ENCODE measurements at regions not wholly inside any gene's neighbourhood (a gene's known extent, or its start where the extent isn't known, plus 50 kb on each side); places are given as distances from the start of the nearest gene placed in this dataset.

DNA sequence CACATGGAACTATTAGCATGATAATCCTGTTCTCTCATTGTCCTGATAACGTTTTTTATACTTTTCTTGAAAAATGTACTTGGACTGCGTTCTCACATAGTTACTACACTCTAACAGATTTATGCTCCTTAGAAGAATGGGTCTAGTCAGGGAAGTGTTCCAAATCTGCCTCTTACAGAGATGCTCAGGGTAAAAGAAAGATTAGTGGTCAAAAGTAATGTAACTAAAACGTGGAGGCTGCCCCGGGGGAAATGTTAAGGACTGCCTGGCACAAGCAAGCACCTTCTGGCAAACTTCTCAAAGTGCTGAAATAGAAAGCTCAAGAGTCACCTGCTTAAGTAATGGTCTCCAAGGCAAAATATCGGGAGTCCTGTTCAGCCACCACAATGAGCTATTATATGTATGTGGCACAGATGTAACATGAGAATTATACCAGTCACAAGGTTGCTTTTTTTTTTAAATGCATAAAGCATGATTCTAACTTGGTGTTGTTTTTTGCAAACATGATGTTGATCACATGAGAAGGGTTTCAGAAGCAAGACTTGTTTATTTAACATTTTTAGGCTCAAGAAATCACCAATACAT lies 244.5 kb upstream of the JARID2 start (continued):
- TF ChIP-seq REST (IDR thresholded peaks at IDR 0.05; ENCODE audit: low read depth) (no peak), ELF1 (IDR thresholded peaks at IDR 0.05; ENCODE audit: borderline replicate concordance, low read depth) (no peak)

DNA sequence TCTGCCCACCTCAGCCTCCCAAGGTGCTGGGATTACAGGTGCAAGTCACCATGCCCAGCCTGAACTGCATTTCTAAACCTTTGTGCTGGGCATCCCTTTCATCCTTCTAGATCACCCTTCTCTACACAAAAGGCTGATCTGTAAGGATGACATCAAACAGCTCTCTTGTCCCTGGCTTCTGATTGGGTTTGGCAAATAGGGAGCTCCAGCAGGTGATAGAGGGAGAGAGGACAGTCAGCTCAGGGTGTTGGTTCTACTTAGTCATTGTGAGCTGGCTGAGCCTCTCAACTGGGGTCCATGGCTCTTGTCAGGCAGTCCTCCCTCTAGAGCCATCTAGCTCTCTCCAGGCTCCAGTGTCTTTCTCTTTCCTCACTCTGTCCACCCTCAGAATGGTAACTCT lies 237.6 kb upstream of the JARID2 start:
- H3K9me2 ChIP-seq (ENCODE audit: insufficient read depth): no peaks in the 10 kb centered on the region
- no peaks in the 10 kb centered on the region for H3K36me3 ChIP-seq (ENCODE audit: control insufficient read depth in 1 of 2, insufficient read depth in 2 of 2, low read length in 2 of 2)
- no peaks in the 10 kb centered on the region for H3K79me2 ChIP-seq (ENCODE audit: insufficient read depth, low read length)
- CTCF ChIA-PET: no interaction called here
- no peak overlapping the region for H3K4me2 ChIP-seq (ENCODE audit: low read length)
- no peak overlapping the region for H3K9ac ChIP-seq (ENCODE audit: low read length)
- no peak overlapping the region for H3K4me3 ChIP-seq (replicated peaks in 1 of 2; ENCODE audit: low read depth in 1 of 2, low read length in 2 of 2)
- no peaks in the 10 kb centered on the region for H3K4me1 ChIP-seq (ENCODE audit: control insufficient read depth in 1 of 2, insufficient read depth in 2 of 2, low read length in 2 of 2)
- BruUV-seq (replicated peaks): no TSS peak
- H3K27ac ChIP-seq (ENCODE audit: low read depth, low read length): no peak overlapping the region
- no peak for ATAC-seq
- no peaks in the 10 kb centered on the region for H3K9me3 ChIP-seq (ENCODE audit: control insufficient read depth in 1 of 2, insufficient read depth in 1 of 2, low read depth in 1 of 2, low read length in 2 of 2)
- RAD21 ChIA-PET (ENCODE audit: low non-redundant PET in 1 of 2, low total read pairs in 2 of 2, uncharacterized antibody in 2 of 2, unreplicated experiment in 2 of 2): no interaction called here
- POLR2A ChIA-PET: no interaction called here
- DNase-seq (ENCODE audit: low read depth, low spot score): no peak
- H4K20me1 ChIP-seq (ENCODE audit: insufficient read depth): no peaks in the 10 kb centered on the region
- no peak overlapping the region for H2AFZ ChIP-seq (ENCODE audit: low read depth, low read length, poor library complexity, severe bottlenecking)
- intact Hi-C loops (cut with micrococcal nuclease): no loop called here
- no peaks in the 10 kb centered on the region for H3K27me3 ChIP-seq (ENCODE audit: insufficient read depth, low read length)
- TF ChIP-seq, protein P1, sequence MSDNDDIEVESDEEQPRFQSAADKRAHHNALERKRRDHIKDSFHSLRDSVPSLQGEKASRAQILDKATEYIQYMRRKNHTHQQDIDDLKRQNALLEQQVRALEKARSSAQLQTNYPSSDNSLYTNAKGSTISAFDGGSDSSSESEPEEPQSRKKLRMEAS (IDR thresholded peaks at IDR 0.05): no peak
- TF ChIP-seq REST (IDR thresholded peaks at IDR 0.05; ENCODE audit: low read depth) (no peak), CBX3 (IDR thresholded peaks at IDR 0.05; ENCODE audit: low read depth) (no peak), FOSL1 (IDR thresholded peaks at IDR 0.05; ENCODE audit: low read depth) (no peak), SP1 (IDR thresholded peaks at IDR 0.05; ENCODE audit: low read depth) (no peak), SIN3A (IDR thresholded peaks at IDR 0.05; ENCODE audit: low read depth) (no peak), ATF3 (IDR thresholded peaks at IDR 0.05) (no peak), CEBPB (IDR thresholded peaks at IDR 0.05; ENCODE audit: low read depth) (no peak), EZH2phosphoT487 (IDR thresholded peaks at IDR 0.05; ENCODE audit: borderline replicate concordance) (no peak), POLR2A (IDR thresholded peaks at IDR 0.05; ENCODE audit: borderline replicate concordance, extremely low read depth, insufficient read depth, insufficient read length) (no peak), POLR2AphosphoS5 (IDR thresholded peaks at IDR 0.05; ENCODE audit: low read depth, low read length) (no peak)
- TF ChIP-seq, protein P2, sequence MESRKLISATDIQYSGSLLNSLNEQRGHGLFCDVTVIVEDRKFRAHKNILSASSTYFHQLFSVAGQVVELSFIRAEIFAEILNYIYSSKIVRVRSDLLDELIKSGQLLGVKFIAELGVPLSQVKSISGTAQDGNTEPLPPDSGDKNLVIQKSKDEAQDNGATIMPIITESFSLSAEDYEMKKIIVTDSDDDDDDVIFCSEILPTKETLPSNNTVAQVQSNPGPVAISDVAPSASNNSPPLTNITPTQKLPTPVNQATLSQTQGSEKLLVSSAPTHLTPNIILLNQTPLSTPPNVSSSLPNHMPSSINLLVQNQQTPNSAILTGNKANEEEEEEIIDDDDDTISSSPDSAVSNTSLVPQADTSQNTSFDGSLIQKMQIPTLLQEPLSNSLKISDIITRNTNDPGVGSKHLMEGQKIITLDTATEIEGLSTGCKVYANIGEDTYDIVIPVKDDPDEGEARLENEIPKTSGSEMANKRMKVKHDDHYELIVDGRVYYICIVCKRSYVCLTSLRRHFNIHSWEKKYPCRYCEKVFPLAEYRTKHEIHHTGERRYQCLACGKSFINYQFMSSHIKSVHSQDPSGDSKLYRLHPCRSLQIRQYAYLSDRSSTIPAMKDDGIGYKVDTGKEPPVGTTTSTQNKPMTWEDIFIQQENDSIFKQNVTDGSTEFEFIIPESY (IDR thresholded peaks at IDR 0.05; ENCODE audit: extremely low read depth, insufficient replicate concordance, low read length): no peak

Measured in HCT116 (cell line).